BJ (cell line): ENCODE measurements at regions not wholly inside any gene's neighbourhood (a gene's known extent, or its start where the extent isn't known, plus 50 kb on each side); places are given as distances from the start of the nearest gene placed in this dataset. TPM values are rescaled to one million over a fixed set of nuclear protein-coding genes. Genes with fewer than 3 reads are reported as not detected.

Source experiments
- CTCF ChIA-PET: fragments of 350-600 bp; formaldehyde crosslinking; extraction: SDS; loops from one replicate; lab custom pipeline; 2021; ENCODE audit warnings: antibody characterized with exemption, inconsistent platforms; lab: Yijun Ruan, JAX
- POLR2A ChIA-PET: fragments of 300-600 bp; sonication (Branson Sonifier 250); formaldehyde crosslinking; extraction: SDS; loops from one replicate; lab custom pipeline; 2021; ENCODE audit warnings: antibody characterized with exemption; lab: Charles Lee
- DNase-seq: peaks from one replicate; pipeline ENCODE4 v3.0.0-alpha.2; 2011; ENCODE audit warnings: low read depth
- H3K27me3 ChIP-seq: 2 replicates; pipeline ENCODE4 v1.6.0; 2011; ENCODE audit warnings: low read length; ENCODE audit not compliant: control insufficient read depth, insufficient read depth
- H3K36me3 ChIP-seq: 2 replicates; pipeline ENCODE4 v1.5.1; 2011; ENCODE audit warnings: low read length; ENCODE audit not compliant: control insufficient read depth, insufficient read depth
- H3K4me3 ChIP-seq: 2 replicates; pipeline ENCODE4 v1.5.1; 2011; ENCODE audit warnings: low read depth, mild to moderate bottlenecking, control low read depth, low read length
- small RNA-seq: library from RNA; depleted of rRNA; stranded (forward); fragments of <200 nt; gene quantifications from one replicate; pipeline ENCODE3, GENCODE V24; 2012; ENCODE audit warnings: low replicate concordance, low read depth; ENCODE audit not compliant: insufficient read length
- TF ChIP-seq, protein P1 (sequence below): IDR thresholded peaks from 2 replicates; pipeline ENCODE4 v1.5.1; 2011; ENCODE audit warnings: low read depth, mild to moderate bottlenecking, control low read depth, inconsistent platforms, low read length, moderate library complexity; ENCODE audit not compliant: insufficient read depth

DNA sequence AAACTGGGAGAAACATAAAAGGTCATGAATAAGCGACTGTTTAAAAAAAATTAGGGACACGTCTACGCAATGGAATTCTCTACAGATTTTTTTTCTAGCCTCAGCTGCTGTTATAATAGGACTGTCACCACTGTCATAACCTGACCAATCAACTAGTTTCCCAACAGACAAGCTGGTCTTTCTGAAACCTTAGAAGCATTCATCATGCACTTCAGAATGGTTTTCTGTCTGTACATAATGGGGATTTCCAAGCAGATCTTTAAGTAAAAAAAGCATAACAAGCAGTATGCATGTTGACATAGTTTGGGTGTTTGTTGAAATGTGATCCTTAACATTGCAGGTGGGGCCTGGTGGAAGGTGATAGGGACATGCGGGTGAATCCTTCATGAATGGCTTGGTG is 58.3 kb upstream of the SEMA6A start:
- H3K4me3 ChIP-seq: no peak overlapping the region
- no peak for DNase-seq
- ChIA-PET CTCF (no interaction called here), POLR2A (no interaction called here)
- TF ChIP-seq, protein P1, sequence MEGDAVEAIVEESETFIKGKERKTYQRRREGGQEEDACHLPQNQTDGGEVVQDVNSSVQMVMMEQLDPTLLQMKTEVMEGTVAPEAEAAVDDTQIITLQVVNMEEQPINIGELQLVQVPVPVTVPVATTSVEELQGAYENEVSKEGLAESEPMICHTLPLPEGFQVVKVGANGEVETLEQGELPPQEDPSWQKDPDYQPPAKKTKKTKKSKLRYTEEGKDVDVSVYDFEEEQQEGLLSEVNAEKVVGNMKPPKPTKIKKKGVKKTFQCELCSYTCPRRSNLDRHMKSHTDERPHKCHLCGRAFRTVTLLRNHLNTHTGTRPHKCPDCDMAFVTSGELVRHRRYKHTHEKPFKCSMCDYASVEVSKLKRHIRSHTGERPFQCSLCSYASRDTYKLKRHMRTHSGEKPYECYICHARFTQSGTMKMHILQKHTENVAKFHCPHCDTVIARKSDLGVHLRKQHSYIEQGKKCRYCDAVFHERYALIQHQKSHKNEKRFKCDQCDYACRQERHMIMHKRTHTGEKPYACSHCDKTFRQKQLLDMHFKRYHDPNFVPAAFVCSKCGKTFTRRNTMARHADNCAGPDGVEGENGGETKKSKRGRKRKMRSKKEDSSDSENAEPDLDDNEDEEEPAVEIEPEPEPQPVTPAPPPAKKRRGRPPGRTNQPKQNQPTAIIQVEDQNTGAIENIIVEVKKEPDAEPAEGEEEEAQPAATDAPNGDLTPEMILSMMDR: no peak
- no peaks in the 10 kb centered on the region for H3K36me3 ChIP-seq
- no peaks in the 10 kb centered on the region for H3K27me3 ChIP-seq

DNA sequence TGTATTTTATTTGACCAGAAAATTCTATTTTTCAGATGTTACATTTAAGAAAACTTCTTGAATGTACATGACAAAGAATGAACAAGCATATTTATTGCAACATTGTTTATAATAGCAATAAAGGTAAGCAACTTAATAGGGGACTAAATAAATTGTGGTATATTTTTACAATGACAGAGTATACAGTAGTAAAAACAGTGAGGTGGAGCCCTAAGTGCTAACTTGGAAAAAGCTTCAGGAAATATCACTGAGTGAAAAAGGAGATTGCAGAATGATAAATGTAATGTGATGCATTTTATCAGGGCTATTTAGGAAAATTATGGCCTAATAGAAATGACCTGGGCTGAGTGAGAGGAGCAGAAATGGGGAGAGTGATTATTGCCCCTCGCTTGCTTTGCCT is 56.5 kb upstream of the SEMA6A start:
- no peaks in the 10 kb centered on the region for H3K36me3 ChIP-seq
- no peak overlapping the region for H3K4me3 ChIP-seq
- ChIA-PET POLR2A (no interaction called here), CTCF (no interaction called here)
- TF ChIP-seq, protein P1: no peak
- no peaks in the 10 kb centered on the region for H3K27me3 ChIP-seq
- no peak for DNase-seq

DNA sequence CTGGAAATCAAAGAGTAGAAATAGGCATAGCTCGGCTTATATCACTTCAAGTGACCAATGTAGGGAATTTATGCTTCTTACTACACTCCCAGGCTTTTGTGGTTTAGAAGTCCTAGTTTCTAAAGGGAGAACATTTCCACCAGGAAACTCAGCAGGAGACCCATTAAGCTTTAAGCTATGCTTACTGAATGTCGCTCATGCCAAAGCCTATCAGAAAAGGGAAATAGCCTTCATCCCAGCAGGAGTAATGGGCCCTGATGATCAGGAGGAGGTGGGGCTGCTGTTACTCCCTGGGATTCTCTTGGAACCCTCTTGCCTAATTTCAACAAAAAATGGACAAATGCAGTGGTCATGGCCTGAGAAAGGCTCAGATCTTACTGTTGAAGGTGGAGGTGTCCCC is 54.5 kb upstream of the SEMA6A start:
- Histone ChIP-seq H3K36me3 (no peaks in the 10 kb centered on the region), H3K27me3 (no peaks in the 10 kb centered on the region), H3K4me3 (no peak overlapping the region)
- TF ChIP-seq, protein P1: no peak
- DNase-seq: no peak
- CTCF ChIA-PET: no interaction called here
- POLR2A ChIA-PET: no interaction called here

DNA sequence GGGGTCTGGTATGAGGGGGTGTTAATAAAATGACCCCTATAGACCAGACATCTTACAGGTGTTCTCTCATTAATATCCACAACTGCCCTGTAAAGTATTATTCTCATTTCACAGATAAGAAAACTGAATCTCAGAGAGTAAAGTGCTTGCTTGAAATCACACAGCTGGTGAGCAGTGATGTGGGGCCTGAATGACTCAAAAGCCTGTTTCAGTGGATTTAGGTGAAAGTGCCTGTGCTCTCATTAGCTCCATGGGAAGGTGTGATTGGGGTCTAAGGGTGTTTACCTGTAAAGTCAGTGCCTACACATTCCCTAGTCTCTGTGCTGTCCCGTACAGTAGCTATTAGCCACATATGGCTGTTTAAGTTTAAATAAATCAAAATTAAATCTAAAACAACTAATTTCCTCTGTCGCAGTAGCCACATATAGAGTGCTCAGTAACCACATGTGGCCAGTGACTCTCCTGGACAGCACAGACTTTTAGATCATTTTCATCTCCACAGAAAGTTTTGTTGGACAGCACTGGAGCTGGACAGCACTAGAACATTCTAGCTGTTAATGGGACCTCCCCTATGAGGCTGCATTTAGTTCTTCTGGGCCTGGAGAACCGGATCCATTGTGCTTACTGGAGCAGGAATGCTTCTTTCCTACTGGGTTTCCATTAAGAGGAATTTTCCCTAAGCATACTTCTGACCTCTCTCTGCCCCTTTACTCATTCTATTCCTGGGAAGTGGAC is 52.5 kb upstream of the SEMA6A start:
- ChIA-PET CTCF (no interaction called here), POLR2A (no interaction called here)
- no peak for DNase-seq
- Histone ChIP-seq H3K4me3 (no peak overlapping the region), H3K27me3 (no peaks in the 10 kb centered on the region), H3K36me3 (no peaks in the 10 kb centered on the region)
- TF ChIP-seq, protein P1: no peak

DNA sequence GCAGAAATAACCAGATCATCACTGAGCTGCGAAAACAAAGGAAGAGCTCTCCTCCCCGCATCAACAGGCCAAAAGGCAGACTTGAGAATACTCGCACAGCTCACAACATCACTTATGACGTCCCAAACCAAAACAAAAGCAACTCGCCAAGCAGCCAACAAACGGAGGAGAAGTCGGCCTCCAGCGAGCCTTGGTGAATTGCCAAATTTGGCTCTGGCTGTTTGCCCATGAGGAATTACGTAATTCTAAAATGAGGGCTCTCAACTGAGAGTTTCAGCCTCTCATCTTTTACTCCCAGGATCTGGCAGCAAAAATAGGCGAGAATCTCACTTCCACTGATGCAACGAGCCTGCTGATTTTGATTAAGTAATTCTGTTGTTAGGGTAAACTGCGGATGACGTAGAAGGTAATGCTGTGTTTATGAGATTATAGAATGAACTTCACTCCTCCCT is 51.7 kb upstream of the SEMA6A start:
- no peak for DNase-seq
- ChIA-PET POLR2A (no interaction called here), CTCF (no interaction called here)
- Histone ChIP-seq H3K4me3 (no peak overlapping the region), H3K36me3 (no peaks in the 10 kb centered on the region), H3K27me3 (no peaks in the 10 kb centered on the region)
- TF ChIP-seq, protein P1: no peak

Small RNA genes in the stretch of these regions (small RNA-seq; reads per million reads assigned to genes)
- not detected for gene AC093534.1
- gene RNU7-34P: not detected
